K562 (cell line): ENCODE measurements at regions not wholly inside any gene's neighbourhood (a gene's known extent, or its start where the extent isn't known, plus 50 kb on each side); places are given as distances from the start of the nearest gene placed in this dataset.

Experiments used
- EHMT2 ChIP-seq: fragments of 450-650 bp; IDR thresholded peaks from 2 replicates; pipeline ENCODE4 v1.6.1; 2018; ENCODE audit warnings: antibody characterized with exemption
- ELK1 ChIP-seq: sonication (generic); formaldehyde crosslinking; IDR thresholded peaks from 2 replicates; pipeline ENCODE4 v1.8.1; 2022; ENCODE audit warnings: missing genetic modification reagents
- LARP7 ChIP-seq: fragments of 450-650 bp; IDR thresholded peaks from 2 replicates; pipeline ENCODE4 v1.6.1; 2016
- MGA ChIP-seq: fragments of 450-650 bp; IDR thresholded peaks from 2 replicates; pipeline ENCODE4 v1.6.1; 2016; ENCODE audit warnings: mild to moderate bottlenecking, moderate library complexity
- ZC3H11A ChIP-seq: IDR thresholded peaks from 2 replicates; pipeline ENCODE4 v1.6.1; 2012; ENCODE audit warnings: low read depth, low read length, improper control_type of control experiment
- ZNF197 ChIP-seq: fragments of 200-800 bp; sonication (Bioruptor generic); IDR thresholded peaks from 2 replicates; pipeline ENCODE4 v1.6.1; 2016; ENCODE audit warnings: low read depth, missing genetic modification characterization, missing compliant biosample characterization

- TF ChIP-seq MGA (no peak), LARP7 (no peak), ZNF197 (CRISPR knock-in tag) (no peak), EHMT2 (no peak), ELK1 (CRISPR knock-in tag) (no peak), ZC3H11A (no peak)
Measured at GRCh38 chr9:11443631-11444030, 830.8 kb upstream of the PTPRD start (continued).
